ENCODE measurements at regions not wholly inside any gene's neighbourhood (a gene's known extent, or its start where the extent isn't known, plus 50 kb on each side); places are given as distances from the start of the nearest gene placed in this dataset.

DNA sequence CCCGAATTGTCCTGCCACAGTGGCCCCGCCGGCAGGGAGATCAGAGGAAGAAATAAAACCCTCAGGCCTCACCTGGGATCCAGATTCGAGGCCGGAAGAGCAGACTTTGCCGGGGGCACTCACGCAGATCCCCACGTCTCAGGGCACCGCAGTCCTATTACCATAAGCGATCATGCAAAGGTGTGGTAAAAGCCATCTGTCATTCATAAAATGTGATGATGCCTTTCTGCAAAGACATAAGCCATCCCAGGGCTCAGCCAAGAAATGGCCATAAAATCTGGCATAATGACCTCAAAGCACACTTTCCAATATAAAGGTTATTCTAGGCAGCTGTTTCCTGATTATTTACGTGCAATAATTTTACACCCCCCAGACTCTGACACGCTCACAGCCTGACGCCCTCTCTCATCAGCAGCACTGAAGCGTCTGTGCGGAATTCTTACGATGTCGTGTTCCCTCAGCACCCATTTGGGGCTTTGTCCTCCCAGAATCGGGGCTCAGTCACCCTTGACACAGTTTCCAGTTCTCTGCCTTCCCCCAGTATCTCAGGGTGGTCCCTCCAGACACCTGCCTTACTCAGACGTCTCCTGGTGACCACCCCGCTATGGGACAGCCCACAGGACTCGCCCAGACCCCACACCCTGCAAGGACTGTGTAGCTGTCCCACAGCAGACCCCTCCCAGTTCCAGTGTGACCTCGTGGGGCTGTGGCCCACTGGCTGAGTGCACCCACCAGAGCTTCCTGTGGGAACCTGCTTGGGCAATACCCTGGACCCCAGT is 74.3 kb upstream of the FAM20C start:
- no peak for TF ChIP-seq CTCF (IDR thresholded peaks at IDR 0.05; ENCODE audit: low read depth, low read length)
- DNase-seq (ENCODE audit: low read depth, low spot score): no peak
- in situ Hi-C loops (cut with HindIII; ENCODE audit: low sequenced_read_pairs): no loop called here
- no peak overlapping the region for H3K4me3 ChIP-seq (ENCODE audit: low read depth, low read length)

GRCh38 chr7:118615-119391 is 73.6 kb upstream of the FAM20C start:
- H3K4me3 ChIP-seq (ENCODE audit: low read depth, low read length): no peak overlapping the region
- in situ Hi-C loops (cut with HindIII; ENCODE audit: low sequenced_read_pairs): no loop called here
- DNase-seq (ENCODE audit: low read depth, low spot score): no peak
- no peak for TF ChIP-seq CTCF (IDR thresholded peaks at IDR 0.05; ENCODE audit: low read depth, low read length)

DNA sequence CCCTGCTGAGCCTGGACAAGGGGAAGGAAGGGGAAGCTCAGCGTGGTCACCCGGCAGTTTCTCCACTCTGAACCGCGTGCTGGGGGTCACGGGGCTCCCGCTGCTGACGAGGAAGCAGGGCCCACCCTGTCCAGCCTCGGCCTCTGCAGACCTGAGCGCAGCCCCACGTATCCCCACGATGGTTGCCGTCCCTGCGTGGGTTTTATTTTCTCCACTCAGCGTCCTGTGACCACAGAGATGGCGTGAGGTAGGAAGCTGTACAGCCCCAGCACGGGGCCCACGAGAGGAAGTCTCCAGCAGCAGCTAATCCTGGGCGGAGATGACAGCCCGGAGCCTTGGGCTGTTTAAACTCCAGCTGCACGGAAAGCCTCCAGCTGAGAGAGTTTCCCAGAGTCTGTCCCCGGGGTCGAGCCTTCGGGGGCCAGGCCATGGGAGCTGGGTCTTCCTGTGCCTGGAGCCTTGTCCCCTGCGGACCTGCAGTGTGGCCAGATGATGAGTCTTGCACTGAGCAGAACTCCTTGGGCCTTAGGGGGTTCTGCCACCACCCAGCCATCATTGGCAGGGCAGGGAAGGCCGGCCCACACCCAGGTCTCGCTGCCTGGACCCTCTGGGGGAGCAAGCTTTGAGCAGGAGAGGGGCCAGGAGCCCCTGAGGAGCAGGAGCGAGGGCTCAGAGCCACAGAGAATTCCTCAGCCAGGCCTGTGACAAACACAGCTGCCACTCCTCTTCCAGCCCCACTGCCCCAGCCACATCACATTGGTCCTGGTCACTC is 72.8 kb upstream of the FAM20C start:
- peak; percentile 27 for DNase-seq (ENCODE audit: low read depth, low spot score)
- H3K4me3 ChIP-seq (ENCODE audit: low read depth, low read length): no peak overlapping the region
- TF ChIP-seq CTCF (IDR thresholded peaks at IDR 0.05; ENCODE audit: low read depth, low read length): no peak
- in situ Hi-C loops (cut with HindIII; ENCODE audit: low sequenced_read_pairs): no loop called here

- no peak overlapping the region for H3K4me3 ChIP-seq (ENCODE audit: low read depth, low read length)
- in situ Hi-C loops (cut with HindIII; ENCODE audit: low sequenced_read_pairs): no loop called here
- TF ChIP-seq CTCF (IDR thresholded peaks at IDR 0.05; ENCODE audit: low read depth, low read length): no peak
- DNase-seq (ENCODE audit: low read depth, low spot score): no peak
Observed at GRCh38 chr7:120164-120991, 72.0 kb upstream of the FAM20C start.

GRCh38 chr7:121002-121785 is 71.2 kb upstream of the FAM20C start:
- no peak overlapping the region for H3K4me3 ChIP-seq (ENCODE audit: low read depth, low read length)
- DNase-seq (ENCODE audit: low read depth, low spot score): no peak
- in situ Hi-C loops (cut with HindIII; ENCODE audit: low sequenced_read_pairs): no loop called here
- no peak for TF ChIP-seq CTCF (IDR thresholded peaks at IDR 0.05; ENCODE audit: low read depth, low read length)
